HG02763 (cell line): ENCODE measurements at regions not wholly inside any gene's neighbourhood (a gene's known extent, or its start where the extent isn't known, plus 50 kb on each side); places are given as distances from the start of the nearest gene placed in this dataset.

Experiments
- ATAC-seq: cut with Tn5 transposase; IDR thresholded peaks from one replicate; pipeline ENCODE4 v1.9.1; 2021; ENCODE audit warnings: mild to moderate bottlenecking, moderate library complexity; ENCODE audit not compliant: unreplicated experiment

DNA sequence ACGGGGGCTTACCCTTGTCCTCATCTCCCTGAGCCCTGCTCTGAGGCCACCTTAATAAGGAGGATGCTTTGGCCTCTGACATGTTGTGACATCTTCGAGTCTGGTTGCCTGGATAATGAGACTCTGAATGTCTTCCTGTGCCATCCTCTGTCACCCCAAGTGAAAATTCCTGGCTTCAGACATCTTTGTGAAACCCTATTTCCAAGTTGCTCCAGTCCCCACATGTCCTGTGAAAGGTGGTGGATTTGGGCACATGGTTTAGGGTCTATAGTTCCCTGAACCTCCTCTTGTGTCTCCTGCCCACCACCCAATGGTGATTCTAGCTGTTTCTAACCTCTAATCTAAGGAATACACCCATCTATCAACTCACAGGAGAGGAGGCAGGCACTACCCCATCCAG is 223.1 kb upstream of the GLI3 start:
- no peak for ATAC-seq

DNA sequence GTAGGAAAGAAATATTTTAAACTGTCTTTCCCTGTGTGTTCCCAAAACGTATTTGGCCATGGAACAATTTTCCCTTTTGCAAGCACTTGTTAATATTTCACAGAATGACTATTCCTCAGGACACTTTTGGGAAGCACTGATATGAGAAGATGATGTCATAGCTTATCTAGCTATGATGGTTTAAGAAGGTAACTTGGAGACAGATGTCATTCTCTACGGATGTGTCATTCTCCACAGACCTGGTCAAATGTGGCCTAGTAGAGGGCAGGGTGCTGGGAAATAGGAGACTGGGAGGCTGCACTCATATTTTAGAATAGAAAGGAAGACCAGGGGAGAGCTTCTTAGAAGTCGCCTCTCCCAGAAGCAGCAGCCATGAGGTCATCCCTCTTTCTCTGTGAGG is 220.7 kb upstream of the GLI3 start:
- ATAC-seq = no peak

DNA sequence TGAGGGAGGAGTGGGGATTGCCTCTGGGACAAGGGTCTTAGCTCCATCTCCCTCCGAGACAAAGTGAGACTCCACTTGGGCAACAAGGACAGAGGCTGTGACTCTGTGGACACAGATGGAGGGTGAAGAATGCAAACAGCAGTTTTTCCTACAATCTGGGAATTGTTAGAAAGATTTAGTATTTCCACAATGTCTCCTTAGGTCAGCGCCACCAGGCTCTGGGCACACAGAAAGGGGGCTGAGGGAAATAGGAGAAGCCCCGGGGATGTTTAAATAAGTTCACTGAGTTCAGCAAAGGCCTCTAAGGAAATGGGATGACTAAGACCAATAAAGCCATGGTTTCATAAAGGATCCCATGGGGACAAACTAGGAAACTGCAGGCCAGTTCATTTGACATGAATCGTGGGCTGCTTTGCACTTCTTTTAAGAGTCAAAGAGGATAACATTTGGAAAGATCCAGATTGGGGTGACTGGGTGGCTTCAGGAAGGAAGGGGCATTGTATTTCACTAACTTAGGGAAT is 219.8 kb upstream of the GLI3 start:
- ATAC-seq = no peak

DNA sequence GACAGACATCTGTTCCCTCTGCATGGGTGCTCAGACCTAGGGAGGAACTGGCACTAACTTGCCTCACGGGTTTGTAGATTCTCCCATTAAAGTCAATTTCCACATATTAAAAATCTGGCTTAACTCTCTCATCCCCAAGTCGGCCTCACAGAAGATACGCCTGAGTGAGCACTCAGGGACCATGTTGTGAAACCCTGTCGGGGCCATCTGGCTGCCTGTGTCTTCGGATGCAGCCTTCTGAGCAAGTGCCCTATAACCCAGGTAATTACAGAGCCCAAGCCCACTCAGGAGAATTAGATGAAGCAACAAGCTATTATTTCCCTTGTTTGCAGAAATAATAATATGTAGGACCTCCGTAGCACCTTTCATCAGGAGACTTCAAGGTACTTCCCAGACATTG is 219.3 kb upstream of the GLI3 start:
- ATAC-seq = no peak

DNA sequence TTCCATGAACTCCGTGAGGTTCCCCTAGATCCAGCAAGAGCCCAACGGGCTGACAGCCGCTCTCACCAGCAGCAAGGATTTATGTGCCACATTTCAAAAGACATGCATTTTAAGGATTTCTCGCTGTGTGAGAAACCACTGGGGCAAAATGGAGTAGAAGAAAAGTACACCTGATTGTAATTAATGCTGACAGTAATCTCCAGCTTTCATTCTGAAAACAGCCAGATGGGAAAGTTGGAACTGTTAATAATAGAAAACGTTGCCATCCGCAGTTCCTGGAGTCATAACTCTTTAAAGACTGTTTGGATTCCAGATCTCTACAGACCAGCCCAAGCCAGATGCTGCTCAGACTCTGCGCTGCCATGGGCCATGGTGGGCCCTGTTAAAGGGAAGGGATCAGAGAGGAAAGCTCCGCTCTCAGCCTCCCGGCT is 216.9 kb upstream of the GLI3 start:
- no peak for ATAC-seq

DNA sequence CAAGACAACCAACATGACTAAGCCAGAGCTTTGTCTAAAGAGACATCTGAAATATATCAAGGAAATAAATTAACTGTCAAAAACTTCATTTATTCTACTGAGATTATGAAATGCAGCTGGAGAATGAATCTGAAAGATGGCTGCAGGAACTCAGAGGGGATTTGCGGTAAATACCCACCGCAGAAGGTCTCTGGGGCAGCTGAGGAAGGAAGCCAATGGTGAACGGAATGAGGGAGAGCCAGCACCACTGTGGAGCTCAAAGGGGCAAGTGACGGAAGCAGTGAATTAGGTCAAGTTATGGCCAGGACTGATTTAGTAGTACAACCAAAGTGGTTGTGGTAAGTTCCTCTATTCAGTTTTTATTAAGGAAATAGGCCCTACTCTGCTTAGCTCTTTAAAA is 215.3 kb upstream of the GLI3 start:
- no peak for ATAC-seq

DNA sequence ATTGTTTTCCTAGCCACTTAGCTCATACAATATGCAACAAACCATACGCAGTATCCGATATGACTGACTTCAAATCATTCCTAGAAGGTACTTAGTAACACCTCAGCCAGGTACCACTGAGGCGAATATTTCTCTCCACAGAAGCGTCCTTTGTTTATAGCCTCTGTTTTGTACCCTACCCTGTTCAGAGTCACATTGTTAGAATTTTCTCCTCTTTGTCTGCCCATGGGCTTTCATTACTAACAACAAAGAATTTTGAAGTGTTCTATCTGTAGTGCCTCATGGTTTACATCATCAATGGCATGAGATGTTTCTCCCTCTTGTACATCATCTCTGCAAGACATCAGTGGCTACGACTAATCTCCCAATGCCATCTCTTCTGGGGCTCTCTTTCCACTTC is 212.4 kb upstream of the GLI3 start:
- no peak for ATAC-seq

DNA sequence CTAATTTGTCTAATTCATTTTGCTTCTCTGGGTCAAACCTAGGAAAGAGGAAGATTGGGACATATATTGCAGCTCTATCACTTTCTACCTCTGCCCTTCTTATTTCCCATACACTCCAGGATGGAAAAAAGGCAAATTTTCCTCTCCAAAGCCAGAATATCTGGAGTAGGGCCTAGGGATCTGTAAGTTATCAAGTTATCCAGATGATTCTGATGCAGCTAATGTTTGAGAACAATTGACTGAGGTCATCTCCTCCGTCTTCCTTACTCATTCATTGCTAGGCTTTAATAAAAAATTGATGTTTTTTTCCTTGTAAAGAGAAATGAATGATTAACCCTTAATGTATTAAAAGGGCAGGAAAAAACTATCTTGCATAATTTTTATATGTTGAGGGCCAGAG is 211.9 kb upstream of the GLI3 start:
- no peak for ATAC-seq

DNA sequence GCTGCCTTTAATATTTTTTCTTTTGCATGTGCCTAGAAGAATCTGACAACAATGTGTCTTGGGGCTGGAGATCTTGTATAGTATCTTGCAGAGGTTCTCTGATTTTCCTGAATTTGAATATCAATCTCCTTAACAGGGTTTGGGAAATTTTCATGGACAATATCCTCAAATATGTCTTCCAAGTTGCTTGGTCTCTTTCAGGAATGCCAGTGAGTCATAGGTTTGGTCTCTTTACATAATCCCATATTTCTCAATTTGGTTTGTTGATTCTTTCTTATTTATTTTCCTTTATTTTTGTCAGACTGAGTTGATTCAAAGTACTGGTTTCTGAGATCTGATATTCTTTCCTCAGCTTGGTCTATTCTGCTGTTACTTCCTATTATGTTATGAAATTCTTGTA is 208.7 kb upstream of the GLI3 start:
- no peak for ATAC-seq

DNA sequence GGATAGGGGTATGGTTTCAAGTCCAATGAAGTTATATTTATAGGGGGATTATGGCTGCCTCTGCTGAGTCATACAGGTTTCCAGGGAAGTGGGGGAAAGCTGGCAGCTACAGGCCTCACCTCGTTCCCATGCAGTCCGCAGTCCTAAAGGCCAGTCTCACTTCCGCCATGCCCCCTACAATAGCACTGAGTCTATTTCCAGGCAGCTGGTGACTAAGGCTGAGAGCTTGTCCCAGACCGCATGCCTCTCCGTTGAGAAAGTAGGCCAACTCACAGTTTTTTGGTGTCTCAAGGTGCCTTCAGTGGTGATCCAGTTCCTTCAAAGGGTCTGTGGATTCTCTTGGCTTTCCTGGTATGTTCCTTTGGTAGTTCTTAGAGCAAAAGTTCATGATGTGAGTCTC is 203.9 kb upstream of the GLI3 start:
- ATAC-seq = no peak

DNA sequence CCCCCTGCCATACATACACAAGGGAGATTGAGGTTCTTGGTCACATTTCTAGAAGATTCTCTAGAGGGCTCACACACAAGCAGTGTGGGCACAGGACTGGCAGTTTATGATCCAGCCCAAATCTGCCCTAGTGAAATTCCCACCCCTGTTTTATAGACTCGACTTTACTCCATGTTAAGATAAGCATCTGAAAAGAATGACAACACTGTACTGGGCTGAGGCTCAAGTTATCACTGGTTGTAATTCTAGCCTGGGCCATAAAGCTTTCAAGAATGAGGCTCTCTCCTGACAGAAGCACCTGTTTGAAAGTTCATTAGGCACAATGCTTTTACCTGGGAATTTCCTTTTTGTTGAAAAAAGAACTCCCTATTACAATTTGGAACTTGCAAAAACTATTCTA is 195.6 kb upstream of the GLI3 start:
- ATAC-seq = no peak

DNA sequence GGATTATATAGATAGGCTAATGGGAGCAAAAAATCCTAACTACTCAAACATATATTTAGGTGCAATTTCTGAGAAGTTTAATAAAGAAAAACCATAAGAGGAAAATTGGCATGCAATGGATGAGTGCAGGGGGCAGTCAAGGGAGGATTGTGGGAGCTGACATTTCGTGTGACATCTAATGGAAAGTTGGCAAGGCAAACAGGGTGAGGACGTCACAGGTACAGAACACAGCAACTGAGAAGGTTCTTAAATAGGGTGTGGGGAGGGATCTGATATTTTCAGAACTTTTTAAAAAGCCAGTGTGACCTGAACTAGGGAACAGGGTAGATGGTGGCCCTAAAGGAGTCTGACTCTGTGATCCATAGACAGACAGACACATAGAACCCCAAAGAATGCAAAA is 194.9 kb upstream of the GLI3 start:
- ATAC-seq = no peak

DNA sequence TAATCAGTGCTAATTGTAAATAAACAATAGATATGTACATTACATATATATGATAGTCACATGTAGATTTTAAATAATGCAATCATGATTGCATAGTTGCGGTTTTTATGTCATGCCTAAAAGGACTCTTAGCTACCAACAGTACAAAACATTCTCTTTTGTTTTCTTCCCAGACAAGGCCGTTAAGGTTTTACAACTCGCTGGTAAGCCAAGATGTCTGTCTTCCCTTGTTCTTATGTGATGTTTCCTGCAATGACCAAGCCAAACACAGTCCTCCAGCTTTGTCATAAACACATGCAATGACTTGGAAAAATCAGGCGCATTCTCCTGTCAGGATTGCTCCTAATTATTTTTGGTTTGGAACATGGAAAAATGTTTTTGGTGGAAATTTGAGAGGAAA is 192.3 kb upstream of the GLI3 start:
- ATAC-seq = no peak

DNA sequence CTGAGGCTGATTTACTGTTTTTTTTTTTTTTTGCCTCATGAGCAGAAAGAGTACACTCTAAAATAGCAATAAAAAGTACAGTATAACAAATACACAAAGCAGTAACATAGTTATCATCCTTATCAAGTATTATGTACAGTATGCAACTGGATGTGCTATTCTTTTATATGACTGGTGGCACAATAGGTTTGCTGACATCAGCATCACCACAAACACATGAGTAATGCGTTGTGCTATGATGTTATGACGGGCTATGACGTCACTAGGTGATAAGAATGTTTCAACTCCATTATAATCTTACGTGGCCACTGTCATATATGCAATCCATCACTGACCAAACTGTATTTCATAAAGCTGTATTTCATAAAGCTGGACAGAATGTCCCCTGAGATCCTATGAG is 189.2 kb upstream of the GLI3 start:
- no peak for ATAC-seq

DNA sequence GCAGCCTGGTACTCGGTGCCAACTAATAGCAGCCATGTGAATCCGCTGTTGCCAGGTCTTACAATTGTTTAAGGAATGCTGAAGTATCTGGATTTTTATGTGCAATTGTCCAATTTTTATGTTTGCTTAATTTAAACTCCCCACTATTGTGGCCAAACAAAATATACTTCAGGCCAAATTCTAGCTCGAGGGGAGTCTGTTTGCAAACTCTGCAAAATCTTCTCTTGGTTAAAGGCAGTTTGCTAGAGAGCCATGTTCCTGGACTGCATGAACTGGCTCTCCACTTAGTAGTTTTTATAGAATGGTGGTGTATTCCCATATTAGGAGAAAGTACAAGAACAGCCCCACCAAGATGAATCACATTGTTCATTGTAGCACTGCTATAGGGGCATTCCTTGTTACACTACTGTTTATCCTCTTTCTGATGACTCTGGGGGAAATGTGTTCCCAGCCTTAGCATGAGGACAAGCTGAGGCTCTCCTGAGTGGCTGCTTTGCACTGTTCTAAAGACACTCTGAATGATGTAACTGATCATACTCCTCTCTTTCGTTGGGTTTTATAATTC is 178.0 kb upstream of the GLI3 start:
- no peak for ATAC-seq

DNA sequence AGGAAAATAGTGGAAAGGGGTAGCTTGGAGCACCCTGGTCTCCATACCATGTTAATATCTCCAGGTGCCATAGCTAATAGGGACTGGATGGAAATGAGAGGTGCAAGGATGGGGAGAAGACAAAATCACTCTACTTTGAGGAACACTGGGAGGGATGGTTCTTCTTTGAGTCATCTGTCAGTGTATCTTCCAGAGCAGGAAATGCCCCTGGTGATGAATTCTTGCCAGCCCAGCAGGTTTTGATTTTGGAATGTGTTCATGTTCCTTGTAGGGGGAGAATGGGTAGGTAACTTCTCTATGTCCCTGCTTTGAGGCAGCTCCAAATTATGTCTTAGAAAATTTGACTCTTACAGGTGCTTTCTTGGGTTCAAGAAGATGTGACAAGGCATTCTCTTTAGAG is 177.0 kb upstream of the GLI3 start:
- ATAC-seq = no peak

DNA sequence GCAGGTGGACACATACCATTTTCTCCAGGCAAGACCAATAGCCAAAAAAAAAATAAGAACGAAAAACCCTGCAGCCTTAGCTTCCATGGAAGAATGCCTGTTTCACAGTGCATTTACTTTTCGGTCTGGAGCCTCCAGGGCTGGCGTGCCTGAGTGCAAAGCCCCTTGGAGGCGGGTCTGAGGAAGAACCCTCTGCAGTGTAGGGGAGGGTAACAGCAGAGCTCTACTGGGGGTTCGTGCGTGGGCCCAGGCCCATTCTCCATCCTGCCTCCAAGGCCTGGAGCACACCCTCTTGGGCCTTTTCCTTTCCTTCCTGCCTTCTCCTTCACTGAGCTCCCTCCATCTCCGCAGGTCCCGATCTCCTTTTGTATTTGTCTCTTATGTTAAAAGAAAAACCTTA is 172.3 kb upstream of the GLI3 start:
- ATAC-seq = no peak

DNA sequence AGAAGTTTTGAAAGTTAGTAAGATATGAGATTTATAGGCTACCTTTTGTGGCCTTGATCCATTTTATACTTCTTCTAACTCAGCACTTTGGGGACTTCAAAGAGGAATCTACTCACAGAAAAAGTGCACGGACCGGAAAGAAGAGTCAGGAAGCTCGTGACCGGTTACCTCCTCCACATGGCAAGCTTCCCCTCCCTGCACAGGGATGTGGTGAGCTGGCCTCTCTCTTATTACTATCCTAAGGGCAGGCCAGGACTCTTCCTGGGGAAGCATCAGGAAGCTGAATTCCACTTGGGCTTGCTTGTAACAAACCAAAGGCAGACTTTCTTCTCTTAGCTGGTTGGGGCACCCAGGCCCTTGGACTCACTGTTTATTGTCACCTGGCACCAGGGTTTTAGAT is 170.8 kb upstream of the GLI3 start:
- ATAC-seq = no peak

DNA sequence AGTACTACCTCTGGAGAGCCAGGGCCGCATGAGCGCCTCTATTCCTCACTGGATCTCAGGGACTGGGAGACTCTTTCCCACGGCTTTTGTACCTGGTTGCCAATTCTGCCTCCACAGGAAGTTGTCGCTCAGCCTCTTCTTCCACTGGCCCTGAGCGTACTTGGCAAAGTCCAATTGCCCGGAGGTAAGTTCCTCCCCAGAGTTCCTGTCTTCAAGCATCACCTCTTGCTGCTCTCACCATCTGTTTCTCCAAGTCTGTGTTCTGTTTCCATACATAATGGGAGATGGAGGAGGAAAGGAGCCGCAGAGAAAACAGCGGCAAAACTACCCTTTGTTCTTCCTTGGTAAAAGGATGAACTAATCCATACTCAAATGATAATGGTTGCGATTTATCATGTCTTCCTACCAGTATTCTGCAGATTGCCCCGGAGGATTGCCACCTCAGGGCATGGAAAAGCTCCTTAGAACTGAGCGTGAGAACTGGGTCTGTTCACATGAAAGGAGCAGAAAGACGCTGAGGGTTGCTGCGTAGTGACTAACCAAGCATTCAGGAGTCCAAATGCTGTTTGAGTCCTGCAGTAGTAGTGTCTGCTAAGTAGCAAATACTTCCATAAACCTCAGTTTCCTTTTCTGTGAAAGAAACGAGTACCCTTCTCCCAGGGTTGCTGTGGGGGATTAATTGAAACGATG is 170.2 kb upstream of the GLI3 start:
- no peak for ATAC-seq

DNA sequence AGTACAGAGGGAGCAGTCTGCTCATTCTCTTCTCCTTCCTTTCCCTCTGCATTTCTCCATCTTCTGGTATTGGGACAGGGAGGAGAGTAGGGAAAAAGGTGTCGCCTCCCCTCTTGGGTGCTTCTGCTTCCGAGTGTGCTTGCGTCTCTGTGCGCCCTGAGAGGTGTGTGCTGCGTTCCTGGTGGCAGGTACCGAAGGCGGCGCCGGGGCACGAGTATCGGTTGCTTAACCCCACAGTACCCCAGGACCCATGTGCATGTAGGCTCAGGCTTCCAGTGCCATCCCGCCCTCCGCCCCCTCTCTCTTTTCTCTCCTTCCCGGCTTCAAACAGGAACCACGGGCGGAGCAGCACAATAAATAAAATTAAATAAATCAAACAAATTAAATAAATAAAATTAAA is 169.3 kb upstream of the GLI3 start:
- ATAC-seq = no peak

DNA sequence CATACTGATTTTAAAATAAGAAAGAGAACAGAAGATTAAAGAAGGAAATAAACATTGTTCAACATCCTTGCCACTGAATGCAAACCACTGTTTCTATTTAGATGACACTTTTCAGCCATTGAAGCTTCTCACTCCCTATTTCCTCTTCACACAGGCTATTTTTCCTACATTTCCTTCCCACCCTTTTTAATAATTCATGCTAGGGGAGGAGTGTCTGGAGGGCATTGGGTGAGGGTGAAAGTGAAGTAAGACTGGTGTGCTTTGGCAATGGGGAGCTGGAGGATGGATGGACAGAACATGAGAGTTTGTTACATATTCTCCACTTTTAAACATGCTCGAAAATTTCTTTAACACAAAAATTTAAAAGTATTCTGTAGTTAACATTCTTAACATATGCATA is 168.8 kb upstream of the GLI3 start:
- no peak for ATAC-seq

DNA sequence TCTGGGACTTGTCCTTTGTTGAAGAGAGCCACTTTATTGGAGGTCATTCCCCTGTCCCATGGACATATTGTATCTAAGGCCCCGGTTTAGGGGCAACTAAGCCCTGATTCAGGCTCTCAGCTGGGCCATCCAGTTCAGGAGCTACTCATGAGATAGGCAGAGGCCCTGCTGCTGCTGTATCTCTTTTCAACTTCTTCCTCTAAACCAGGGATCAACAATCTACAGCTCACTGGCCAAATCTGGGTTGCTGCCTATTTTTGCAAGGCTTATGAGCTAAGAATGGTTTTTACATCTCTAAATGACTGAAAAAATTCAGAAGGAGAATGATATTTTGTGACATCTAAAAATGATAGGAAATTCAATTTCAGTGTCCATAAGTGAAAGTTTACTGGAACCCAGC is 166.8 kb upstream of the GLI3 start:
- ATAC-seq = no peak

DNA sequence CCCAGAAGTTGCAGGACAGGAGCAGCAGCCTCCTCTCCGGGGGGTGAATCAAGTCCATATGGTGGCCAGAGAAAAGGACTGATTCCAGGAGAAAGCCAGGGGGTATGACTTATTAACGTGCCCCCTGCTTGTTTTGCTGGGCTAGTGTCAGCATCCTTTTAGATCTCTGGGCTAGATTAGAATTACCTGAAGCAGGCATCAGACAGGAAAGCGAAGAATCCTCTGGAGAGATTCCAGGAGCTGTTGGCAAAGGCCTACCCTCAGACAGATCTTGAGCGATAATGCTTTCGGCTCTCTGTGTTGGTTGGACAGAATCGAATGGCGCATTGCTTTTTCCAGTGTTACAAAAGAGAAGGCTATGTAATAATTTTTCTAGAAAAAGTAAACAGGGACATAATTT is 164.0 kb upstream of the GLI3 start:
- no peak for ATAC-seq
